Stimulated activated CD4-positive, alpha-beta T cell treated with anti-CD3 and anti-CD28 coated beads, Interleukin-4, amount 100 ng/mL, for 4 hours (primary cell): ENCODE measurements at regions not wholly inside any gene's neighbourhood (a gene's known extent, or its start where the extent isn't known, plus 50 kb on each side); places are given as distances from the start of the nearest gene placed in this dataset.
A peak's percentile ranks its signal among the peaks of the same experiment; 100 is the strongest.

ENCODE experiments used
- DNase-seq, 2 experiments: peaks; one replicate each; pipeline ENCODE4 v3.0.0-alpha.2; 2020

DNA sequence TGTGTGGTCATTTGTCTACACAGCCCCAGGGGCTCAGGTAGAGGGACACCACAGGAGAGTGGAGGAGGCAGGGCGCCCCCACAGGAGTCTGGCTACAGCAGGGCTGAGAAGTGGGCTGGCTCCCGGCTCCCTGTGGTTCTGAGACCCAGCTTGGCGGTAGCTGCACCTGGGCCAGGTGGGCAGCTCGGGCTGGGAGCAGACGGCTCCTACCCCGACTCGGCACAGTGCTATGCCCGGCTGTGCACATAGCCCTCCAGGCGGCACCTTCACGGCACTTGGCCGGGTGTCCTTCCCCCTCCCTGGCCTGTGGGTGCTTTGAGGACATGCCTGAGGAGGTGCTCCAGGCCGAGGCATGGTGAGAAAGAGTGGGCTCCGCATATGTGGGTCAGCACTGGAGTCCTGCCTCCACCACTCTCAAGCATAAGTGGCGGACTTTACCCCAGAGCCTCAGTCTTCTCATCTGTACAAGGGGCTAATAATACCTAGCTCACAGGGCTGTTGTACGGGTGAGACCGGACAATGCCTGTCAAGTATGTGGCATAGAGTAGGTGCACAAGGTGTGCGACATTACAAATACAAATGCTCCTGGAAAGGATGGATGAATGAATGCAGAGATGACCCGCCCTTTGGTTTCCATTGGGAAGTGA, 50.1 kb upstream of the JPH3 start:
- DNase-seq, result no peak

DNA sequence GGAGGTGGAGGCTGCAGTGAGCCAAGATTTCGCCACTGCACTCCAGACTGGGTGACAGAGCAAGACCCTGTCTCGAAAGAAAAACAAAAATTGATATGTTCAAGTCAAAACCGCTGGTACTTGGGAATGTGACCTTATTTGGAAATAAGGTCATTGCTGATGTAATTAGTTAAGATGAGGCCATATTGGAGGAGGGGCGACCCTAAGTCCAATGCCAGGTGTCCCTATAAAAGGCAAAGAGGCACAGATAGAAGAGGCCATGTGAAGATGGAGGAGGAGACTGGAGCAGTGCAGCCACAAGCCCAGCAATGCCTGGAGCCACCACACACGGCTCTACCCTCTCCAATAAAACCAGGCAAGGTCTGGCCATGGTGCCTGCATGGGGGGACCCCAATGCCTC, 50.8 kb upstream of the JPH3 start:
- DNase-seq, result no peak

DNA sequence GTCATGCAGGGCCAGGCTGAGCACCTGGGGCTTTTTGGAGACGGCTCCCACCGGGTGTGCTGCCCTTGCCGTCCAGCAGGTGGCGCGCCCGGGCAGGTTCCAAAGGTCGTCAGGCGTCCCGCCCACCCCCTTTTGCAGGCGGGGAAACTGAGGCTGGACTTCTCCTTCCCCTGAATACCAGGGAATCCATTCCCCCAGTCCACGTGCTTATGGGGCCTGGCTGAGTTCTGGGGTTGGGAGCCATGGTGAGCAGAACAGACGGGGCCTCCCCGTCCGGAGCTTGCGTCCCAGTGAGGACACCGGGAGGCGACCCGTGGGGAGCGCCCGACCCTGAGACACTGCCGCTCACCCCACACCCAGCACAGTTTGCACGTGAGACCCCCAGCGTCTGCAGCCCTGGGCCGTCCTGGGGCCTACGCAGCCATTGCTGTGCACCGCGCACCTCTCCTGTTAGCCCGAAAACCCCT, 51.8 kb upstream of the JPH3 start:
- peak; percentile 25 to 61 for DNase-seq

DNA sequence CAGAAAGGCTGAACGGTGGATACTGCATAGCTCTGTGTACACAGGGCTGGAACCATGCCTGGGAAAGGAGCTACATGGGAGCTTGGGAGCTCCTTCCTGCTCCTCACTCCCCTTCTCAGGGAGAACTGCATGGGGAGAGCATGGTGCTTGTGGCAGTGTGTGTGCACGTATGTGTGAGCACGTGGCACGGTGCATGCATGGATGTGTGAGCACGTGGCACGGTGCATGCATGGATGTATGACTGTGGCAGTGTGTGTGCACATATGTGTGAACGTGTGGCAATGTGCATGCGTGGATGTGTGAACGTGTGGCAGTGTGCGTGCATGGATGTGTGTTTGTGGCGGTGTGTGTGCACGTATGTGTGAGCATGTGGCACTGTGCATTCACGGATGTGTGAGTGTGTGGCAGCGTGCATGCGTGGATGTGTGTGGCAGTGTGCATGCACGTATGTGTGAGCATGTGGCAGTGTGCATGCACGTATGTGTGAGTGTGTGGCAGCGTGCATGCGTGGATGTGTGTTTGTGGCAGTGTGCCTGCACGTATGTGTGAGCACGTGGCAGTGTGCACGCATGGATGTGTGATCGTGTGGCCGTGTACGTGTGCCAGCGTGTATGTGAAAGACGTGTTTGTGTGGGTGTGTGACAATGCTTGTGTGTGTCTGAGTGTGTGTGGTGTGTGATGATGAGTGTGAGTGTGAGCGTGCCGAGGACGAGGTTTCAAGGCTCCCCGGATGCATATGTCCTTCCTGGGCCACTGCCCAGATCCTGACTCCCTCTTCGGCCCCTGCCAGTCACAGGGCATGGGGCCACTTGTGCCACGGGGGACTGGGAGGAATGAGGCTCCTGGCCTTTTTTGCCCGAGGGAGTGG, 52.4 kb upstream of the JPH3 start:
- no peak for DNase-seq

DNA sequence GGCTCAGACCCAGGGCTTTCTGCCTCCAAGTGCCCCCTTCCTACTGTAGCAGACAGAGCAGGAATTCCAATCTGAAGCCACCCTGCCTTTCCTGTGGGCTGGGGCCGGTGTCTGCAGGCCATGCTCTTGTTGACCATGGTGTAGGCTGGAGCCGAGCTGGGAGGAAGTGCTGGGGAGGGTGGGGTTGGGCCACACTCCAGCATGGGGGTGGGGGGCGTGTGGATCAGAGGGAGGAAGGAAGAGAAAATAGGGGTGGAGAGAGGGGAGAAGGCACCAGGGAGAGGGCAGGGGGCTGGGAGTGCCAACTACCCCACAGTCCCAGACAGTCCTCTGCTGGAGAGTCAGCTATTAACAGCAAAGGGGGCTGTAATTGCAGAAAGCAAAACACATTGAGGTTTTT, 54.3 kb upstream of the JPH3 start:
- no peak for DNase-seq

DNA sequence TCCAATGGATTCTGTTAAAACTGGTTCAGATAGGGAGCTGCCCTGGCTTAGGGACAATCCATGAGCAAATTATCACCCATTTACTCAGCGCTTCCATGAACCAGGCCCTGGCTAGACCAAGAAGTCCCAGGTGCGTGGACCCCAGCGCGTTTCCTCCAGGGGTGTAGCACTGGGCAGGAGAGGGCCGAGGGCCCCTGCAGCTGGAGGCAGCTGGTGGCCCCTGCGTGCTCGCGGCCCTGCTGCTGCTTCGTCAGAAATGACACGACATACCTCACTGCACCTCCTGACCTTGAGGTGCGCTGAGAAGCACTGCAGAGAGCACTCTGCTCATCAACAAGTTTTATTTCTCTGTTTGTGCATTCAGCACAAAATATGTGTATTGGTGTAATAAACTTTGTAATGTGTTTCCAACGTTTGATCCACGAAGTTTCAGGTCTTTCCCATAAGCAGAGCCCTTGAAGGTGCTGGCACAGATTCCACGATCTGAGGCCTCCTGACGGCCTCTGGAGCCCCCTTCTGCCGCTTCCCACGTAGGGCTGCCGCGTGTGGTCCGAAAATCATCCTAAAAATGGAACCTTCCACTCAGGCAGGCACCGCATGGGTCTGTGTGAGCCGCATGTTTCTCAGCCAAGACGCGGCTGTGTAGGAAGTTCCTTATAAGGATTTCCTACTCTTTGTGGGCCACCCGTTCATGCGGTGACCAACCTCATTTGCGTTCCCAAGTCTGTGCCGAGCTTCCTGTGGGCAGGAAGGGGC, 50.8 kb upstream of the ZCCHC14 start:
- DNase-seq, result no peak

DNA sequence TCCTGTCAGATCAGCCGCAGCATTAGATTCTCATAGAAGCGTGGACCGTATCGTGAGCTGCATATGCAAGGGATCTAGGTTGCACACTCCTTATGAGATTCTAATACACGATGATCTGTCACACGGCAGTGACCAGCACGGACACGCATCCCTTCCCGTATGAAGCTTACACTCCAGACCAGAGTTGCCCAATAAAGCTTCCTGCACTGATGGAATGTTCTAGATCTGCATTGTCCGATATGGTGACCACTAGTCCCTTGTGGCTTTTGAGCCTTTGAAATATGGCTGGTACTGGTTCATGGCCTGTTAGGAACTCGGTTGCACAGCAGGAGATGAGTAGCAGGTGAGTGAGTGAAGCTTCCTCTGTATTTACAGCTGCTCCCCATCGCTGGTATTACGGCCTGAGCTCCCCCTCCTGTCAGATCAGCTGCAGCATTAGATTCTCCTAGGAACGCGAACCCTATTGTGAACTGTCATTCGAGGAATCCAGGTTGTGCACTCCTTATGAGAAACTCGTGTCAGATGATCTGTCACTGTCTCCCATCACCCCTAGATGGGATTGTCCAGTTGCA, 49.8 kb upstream of the ZCCHC14 start:
- DNase-seq, result no peak
